ENCODE measurements at regions not wholly inside any gene's neighbourhood (a gene's known extent, or its start where the extent isn't known, plus 50 kb on each side); places are given as distances from the start of the nearest gene placed in this dataset.

GRCh38 chr16:52149003-52149402, 397.9 kb downstream of the TOX3 start:
- H3K4me3 ChIP-seq: no peak overlapping the region
- H3K36me3 ChIP-seq: no peaks in the 10 kb centered on the region
- no peaks in the 10 kb centered on the region for H3K27me3 ChIP-seq
- H3K4me1 ChIP-seq: no peaks in the 10 kb centered on the region
- no peak for DNase-seq (ENCODE audit: low spot score)
- no peaks in the 10 kb centered on the region for H3K9me3 ChIP-seq
- no peak for TF ChIP-seq CTCF (IDR thresholded peaks at IDR 0.05)
- H3K27ac ChIP-seq: peak overlapping the region in 1 of 2 donors; percentile 18

- Histone ChIP-seq H3K4me1 (no peaks in the 10 kb centered on the region), H3K36me3 (no peaks in the 10 kb centered on the region), H3K27me3 (no peaks in the 10 kb centered on the region), H3K9me3 (no peaks in the 10 kb centered on the region), H3K27ac (no peak overlapping the region), H3K4me3 (no peak overlapping the region)
- TF ChIP-seq CTCF (IDR thresholded peaks at IDR 0.05): no peak
- no peak for DNase-seq (ENCODE audit: low spot score)
Observed at GRCh38 chr16:52141871-52142270, 405.1 kb downstream of the TOX3 start.

GRCh38 chr16:52128361-52128760, 418.6 kb downstream of the TOX3 start:
- no peak overlapping the region for H3K4me3 ChIP-seq
- no peak for TF ChIP-seq CTCF (IDR thresholded peaks at IDR 0.05)
- no peak for DNase-seq (ENCODE audit: low spot score)
- no peaks in the 10 kb centered on the region for H3K9me3 ChIP-seq
- no peak overlapping the region for H3K27ac ChIP-seq
- H3K27me3 ChIP-seq: no peaks in the 10 kb centered on the region
- H3K36me3 ChIP-seq: no peaks in the 10 kb centered on the region
- H3K4me1 ChIP-seq: no peaks in the 10 kb centered on the region

GRCh38 chr16:52123842-52124241, 423.1 kb downstream of the TOX3 start:
- no peak for TF ChIP-seq CTCF (IDR thresholded peaks at IDR 0.05)
- Histone ChIP-seq H3K36me3 (no peaks in the 10 kb centered on the region), H3K4me1 (no peaks in the 10 kb centered on the region), H3K4me3 (no peak overlapping the region), H3K9me3 (peaks cover 0 to 12% of the 10 kb centered on the region in 2 donors), H3K27ac (no peak overlapping the region), H3K27me3 (no peaks in the 10 kb centered on the region)
- DNase-seq (ENCODE audit: low spot score): no peak

GRCh38 chr16:52123061-52123839, 423.7 kb downstream of the TOX3 start:
- Histone ChIP-seq H3K27ac (no peak overlapping the region), H3K4me3 (no peak overlapping the region), H3K9me3 (peaks cover 0 to 16% of the 10 kb centered on the region in 2 donors), H3K36me3 (no peaks in the 10 kb centered on the region), H3K4me1 (no peaks in the 10 kb centered on the region), H3K27me3 (no peaks in the 10 kb centered on the region)
- no peak for TF ChIP-seq CTCF (IDR thresholded peaks at IDR 0.05)
- no peak for DNase-seq (ENCODE audit: low spot score)

GRCh38 chr16:52117171-52117570, 429.8 kb downstream of the TOX3 start:
- no peak for DNase-seq (ENCODE audit: low spot score)
- Histone ChIP-seq H3K27ac (no peak overlapping the region), H3K36me3 (no peaks in the 10 kb centered on the region), H3K4me1 (no peaks in the 10 kb centered on the region), H3K4me3 (no peak overlapping the region), H3K27me3 (no peaks in the 10 kb centered on the region), H3K9me3 (peaks cover 0 to 16% of the 10 kb centered on the region in 2 donors)
- no peak for TF ChIP-seq CTCF (IDR thresholded peaks at IDR 0.05)
